ENCODE measurements at regions not wholly inside any gene's neighbourhood (a gene's known extent, or its start where the extent isn't known, plus 50 kb on each side); places are given as distances from the start of the nearest gene placed in this dataset.

DNA sequence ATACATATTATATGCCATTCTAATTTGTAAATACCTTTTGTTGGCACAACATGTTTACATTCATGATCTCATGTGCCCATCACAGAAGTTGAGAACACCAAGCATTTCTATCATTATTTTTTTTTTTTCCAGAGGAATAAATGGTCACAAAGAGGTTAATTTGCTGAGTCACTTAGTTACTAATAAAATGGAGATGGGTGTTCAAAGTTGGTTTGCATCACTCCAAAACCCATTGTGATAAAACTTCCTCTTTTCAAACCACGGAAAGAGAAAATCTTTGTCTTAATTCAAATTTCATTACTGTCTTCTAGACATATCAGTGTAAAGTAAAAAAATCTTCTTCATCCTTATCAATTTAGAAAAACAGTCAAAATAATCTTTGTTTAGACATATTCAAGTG is 636.8 kb upstream of the CCDC179 start:
- DNase-seq = no peak

DNA sequence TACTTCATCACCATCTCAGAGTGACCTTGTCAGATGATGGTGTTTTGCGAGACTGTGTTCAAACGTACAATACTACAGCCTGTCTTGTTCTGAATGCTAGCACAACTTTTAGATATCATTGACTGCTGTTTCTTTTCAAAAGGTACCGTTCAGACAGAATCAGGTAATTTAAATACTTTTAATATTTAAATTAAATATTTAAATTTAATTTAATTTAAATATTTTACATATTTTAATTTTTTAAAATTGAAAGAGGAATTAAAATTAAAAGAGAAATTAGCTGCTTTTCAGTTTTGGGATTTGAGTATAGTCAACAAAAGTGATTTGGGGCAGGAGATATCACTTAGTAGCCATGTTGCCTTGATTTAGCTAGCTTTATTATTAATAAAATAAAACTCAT is 642.1 kb upstream of the CCDC179 start:
- no peak for DNase-seq

DNA sequence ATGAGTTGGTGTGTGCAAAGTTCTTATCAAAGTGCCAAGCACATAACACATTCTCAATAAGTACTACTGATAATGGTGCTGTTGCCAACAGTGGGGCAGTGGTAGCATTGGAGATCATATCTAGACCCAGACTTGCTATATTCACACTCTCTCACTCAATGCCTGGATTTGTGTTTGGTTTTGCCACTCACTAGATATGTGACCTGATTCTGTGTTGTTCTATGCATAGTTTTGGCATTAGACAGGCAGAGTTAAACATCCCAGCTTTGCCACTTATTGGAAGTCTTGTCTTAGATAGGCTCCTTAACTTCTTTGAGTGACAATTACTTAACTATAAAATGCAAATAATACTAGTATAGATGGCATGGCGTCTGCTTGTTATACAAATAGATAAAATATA is 642.6 kb upstream of the CCDC179 start:
- DNase-seq = no peak

DNA sequence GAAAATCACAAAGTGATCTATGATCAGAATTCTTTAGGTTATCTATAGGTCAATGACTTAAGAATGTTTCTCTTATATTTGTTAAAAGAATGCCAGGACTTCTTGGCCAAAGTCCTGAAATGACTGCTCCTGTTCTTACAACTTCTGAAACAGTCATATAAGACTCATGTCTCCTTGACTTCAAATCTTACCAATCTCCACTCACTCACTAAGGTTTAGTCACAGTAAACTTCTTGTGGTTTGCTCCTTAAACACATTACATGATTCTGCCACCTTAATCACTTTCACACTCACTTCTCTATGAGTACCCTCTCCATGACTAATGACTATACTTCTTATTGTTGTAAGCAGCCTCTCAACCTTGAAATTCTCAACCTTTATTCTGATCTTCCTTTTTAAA is 648.7 kb upstream of the CCDC179 start:
- DNase-seq = no peak

DNA sequence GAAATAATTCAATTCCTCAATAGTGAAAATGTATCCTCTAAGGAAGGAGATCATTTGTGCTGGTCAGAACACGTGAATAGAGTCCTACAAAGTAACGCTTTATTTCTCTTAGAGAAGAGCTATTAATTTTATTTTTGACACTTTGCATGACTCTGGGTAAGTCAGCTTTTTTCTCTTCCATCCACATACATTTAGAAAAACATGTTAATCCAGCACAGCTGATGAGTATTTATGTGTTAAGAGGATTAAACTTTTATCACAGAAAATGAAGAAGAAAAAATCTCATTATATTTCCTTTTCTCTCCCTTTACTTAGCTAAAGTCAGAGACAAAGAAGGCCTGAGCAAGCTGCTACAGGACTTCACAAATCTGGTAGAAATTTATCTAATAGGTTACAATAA is 649.5 kb upstream of the CCDC179 start:
- no peak for DNase-seq

DNA sequence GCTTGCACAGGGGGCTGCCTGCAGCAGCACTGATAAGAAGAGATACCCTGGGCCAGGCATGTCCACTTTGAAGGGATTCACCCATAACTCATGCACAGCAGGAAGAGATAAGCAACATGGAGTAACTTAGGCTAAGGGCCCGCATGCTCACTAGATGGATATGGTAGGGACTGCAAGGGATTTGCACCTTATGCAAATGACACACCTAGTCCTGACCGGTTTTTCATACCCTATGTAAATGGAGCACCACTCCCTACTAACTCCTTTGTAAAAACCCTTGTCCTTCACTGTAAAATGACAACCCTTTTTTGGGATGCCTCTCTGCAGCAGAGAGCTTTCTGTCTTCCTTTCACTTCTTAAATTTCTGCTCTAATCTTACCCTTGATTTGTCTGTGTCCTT is 658.9 kb upstream of the CCDC179 start:
- no peak for DNase-seq

DNA sequence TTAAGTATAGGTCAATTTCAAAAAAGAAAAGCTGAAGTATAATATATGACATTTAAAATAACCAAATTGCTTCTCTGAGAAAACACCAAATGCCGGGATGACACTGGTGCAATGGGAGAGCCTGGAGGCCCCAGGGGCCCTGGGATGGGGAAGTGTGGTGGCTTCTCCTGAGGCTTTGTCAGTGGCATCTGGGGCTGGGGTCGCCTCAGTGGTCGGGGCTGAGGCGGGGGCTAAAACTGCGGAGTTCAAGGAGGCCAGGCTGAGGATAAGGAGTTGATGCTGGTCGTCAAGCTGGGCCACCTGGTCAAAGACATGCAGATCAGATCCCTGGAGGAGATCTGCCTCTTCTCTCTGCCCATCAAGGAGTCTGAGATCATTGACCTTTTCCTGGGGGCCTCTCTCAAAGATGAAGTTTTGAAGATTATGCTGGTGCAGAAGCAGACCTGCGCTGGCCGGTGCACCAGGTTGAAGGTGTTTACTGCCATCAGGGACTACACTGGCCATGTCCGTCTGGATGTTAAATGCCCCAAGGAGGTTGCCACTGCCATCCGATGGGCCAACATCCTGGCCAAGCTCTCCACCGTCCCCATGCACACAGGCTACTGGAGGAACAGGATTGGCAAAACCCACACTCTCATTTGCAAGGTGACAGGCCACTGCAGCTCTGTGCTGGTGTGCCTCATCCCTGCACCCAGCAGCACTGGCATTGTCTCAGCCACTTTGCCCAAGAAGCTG is 660.1 kb upstream of the CCDC179 start:
- no peak for DNase-seq

DNA sequence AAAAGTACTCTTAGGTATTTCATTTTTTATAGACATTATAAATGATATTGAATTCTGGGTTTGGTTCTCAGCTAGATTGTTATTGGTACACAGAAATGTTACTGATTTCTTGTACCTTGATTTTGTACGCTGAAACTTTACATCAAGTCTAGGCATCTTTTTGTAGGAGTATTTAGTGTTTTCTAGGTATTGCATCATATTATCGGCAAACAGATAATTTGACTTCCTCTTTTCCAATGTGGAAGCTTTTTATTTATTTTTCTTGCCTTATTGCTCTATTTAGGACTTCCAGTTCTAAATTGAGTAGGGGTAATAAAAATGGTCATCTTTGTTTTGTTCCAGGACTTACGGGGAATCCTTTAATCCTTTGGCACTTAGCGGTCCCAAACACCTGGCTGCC is 676.6 kb upstream of the CCDC179 start:
- DNase-seq = no peak

DNA sequence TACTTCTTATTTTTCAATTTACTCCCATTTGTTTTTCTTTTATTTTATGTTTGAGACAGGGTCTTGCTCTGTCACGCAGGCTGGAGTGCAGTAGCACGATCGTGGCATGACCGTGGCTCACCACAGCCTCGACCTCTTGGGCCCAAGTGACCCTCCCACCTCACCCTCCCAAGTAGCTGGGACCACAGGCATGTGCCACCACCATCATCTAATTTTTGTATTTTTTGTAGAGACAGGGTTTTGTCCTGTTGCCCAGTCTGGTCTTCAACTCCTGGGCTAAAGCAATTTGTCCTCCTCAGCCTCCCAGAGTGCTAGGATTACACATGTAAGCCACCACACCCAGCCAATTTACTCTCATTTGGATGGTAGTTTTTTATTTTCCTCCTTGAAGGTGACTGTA is 679.3 kb upstream of the CCDC179 start:
- DNase-seq = no peak

DNA sequence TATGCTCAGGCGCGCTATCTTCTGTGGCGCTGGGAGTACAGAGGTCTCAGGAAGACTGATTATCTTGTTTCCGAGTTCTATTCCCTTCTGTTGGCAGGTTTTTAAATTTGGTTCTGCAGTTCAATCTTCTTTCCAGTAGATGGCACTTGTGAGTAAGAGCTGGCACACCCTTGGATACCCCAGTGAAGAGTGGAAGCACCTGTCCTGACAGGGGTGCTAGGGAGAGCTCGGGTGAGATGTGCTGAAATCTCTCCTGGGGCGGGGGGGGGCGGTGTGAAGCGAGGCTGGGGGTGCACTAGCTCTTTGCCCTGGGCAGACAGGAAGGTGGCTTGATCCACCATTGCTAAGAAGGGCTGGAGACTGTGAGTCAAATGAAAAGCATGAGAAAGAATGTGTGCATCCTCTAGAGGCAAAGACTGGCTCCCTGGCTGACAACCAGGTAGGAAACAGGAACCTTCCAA is 679.9 kb upstream of the CCDC179 start:
- peak; percentile 1 for DNase-seq

DNA sequence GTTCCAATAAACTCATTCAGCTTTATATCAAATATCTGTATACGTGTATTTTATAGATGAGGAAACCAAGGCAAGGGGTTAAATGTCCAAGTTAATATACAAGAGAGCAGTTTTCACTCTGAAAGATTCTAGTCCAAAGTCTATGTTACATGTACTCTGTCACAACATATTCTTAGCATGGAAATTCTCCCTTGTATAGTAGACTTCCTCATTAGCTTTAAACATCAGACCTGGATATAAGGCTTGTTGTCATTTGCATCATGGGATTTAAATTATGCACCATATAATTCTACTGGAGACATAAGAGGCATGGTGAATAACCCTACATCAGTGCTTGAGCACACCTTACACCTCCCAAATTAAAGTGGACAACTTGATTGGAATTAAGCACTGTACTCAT is 681.9 kb upstream of the CCDC179 start:
- DNase-seq = no peak

DNA sequence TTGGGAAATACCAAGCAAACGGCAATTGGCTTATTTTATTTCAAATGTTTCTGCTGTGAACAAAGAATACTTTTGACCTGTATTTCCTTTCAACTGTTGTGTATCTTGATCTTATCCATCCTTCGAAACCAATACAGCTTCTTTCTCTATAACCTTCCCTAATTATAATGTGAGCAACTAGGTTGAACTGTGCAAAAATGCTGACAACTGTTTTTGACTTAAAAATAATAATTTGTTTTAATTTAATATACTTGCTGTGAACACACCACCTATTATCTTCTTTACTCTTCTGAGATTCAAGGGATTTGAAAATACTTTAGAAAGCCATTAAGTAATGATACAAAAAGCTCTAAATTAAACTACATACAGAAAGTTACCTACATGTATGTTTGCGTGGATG is 682.5 kb upstream of the CCDC179 start:
- no peak for DNase-seq

DNA sequence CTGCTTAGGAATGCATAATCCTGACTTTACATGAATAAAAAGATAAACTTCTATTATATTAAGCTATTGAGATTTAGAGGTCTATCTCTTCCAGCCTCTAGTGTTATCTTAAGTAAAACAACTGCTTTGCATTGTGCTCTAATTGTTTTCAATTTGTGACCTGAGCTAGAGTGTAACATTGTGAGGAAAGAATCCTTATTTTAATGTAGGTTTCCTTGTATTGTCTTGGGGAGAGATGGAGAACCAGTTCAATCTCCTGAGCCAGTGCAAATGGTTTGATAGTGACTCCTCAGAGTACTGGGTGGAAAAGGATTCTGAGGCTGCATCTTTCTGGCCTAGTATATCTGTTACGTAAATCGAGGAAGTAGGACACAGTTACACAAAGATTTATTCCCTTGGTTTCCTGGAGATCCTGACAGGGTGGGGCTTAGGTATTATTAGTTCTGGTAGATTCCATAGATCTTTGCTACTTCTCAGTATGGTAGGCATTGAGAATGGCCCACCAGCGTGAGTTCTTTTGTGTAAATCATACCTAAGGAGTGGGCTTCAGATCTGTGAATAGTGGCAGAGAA is 683.5 kb upstream of the CCDC179 start:
- no peak for DNase-seq

DNA sequence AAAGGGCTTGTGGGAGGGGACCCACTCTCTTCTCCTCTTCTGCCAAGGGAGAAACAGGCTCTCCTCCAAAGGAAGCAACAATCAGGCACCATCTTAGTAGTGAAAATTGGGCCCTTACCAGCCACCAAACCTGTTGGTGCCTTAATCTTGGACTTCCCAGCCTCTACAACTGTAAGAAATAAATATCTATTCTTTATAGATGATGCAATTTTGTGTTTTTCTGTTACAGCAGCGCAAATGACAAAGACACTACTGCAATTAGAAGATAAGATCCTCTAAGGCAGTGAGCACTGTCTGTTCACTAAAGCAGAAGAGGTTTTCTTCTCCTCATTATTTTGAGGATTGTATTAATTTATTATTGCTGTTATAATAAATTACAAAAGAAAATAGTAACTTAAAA is 691.4 kb upstream of the CCDC179 start:
- DNase-seq = no peak

DNA sequence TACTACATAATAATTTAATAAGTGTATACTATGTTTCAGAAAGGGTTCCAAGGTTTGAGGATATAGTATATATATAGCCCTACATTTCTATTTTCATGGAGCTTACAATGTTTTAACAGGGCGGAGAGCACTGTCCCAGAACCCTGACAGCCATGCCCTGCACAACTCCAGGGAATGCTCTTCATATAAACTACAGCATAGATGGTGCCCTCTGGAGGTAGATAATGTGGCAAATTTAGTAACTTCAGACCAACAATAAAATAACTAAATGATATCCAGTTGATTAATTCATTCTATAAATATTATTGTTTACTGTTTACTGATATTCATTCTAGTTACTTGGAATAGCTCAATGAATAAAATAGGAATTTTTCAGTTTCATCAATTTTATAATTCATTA is 693.7 kb upstream of the CCDC179 start:
- no peak for DNase-seq

DNA sequence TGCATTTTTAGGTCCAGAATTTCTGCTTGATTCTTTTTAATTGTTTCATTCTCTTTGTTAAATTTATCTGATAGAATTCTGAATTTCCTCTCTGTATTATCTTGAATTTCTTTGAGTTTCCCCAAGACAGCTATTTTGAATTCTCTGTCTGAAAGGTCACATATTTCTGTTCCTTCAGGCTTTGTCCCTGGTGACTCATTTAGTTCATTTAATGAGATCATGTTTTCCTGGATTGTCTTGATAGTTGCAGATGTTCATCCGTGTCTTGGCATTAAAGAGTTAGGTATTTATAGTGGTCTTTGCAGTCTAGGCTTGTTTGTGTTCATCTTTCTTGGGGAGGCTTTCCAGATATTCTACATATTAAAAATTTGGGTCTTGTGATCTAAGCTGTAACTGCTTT is 694.8 kb upstream of the CCDC179 start:
- no peak for DNase-seq

DNA sequence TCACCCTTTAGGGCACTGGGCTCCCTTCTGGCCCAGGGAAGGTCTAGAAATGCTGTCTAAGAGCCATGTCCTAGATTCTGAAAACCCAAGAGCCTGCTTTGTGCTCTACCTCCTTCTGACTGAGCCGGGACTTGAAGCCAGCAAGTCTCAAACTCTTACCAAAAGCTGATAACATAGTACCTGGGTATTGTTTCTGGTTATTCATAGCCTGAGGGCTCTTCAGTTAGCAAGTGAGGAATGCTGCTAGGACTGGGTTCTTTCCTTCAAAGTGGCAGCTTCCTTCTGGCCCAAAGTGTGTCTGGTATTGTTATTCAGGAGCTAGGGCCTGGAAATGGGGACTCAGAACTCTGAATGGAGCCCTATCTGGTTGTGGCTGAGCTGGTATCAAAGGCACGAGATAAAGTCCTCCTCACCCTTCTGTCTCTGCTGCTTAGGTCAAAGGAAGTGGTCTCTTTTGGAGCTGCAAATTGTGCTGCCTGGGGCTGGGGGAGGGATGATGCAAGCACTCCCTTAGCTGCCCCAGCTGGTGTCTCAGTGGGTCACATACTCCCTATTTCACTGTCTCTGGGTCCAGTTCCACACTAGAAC is 696.0 kb upstream of the CCDC179 start:
- no peak for DNase-seq

DNA sequence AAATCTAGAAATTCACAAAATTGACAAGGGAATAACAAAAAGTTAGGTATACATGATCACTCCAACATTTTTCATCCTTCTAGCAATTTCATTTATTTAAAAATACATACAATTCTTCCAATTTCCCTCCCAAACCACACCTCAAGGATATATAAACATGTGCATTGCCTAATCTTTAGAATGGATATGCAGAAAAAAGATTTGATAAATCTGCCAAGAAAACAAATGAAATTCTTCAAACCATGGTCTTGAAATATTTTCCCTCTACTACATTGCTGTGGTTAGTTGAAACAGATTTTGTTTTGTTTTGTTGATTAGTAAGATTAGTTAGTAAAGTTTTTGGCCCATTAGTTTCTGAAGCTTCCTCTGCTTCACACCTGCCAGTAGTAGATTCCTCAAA is 703.3 kb upstream of the CCDC179 start:
- no peak for DNase-seq

DNA sequence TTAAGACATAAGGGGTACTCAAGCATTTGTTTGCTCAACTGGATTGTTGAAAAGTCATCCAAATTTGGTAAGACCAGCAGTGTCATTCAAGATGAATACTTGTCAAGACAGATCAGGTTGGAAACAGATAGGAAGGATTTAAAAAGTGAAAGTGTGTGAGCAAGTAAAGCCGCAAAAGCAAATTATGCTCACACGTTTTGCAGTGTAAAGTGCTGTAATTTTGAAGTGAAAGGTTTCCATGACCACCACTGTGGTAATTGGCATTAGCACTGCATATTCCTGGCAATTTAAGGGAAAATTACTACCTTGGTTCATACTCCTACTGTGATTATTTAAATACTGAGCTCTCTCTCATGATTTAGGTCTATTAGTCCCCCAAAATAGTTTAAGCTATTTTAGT is 704.1 kb upstream of the CCDC179 start:
- DNase-seq = no peak

DNA sequence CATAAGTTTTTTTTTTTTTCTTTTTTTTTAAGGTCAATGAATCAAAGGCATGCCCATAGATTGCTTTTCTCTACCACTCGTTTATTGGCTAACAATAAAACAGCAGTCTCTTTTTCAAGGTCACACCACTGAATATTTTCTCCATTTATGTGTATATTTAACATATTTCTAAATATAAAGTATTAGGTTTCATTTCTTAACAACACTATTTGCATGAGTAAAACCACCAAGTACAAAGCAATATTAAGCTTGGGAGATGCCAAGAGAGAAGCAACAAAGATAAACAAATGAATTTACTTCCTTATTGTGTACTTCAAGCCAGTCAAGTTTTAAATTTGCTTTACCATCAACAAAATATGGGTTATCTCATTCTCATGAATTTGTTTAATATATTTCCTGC is 708.9 kb upstream of the CCDC179 start:
- no peak for DNase-seq

DNA sequence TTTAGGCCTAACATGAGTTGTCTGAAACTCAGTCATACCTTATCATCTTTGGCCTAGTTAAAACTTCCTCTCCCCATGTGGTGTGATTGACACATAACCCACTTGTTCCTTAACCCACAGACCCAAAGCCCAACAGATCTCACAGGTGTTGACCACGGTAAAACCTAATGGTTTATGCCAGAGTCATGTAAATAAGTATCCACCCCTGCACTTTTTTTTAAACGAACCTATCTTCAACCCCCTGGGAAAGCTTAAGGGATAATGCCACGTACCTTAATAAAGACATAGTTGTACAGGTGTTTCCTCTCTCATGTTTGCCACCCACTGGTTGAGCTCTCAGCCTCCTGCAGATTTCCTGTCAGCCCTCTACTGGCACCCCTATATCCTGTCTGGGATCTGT is 709.3 kb upstream of the CCDC179 start:
- no peak for DNase-seq

DNA sequence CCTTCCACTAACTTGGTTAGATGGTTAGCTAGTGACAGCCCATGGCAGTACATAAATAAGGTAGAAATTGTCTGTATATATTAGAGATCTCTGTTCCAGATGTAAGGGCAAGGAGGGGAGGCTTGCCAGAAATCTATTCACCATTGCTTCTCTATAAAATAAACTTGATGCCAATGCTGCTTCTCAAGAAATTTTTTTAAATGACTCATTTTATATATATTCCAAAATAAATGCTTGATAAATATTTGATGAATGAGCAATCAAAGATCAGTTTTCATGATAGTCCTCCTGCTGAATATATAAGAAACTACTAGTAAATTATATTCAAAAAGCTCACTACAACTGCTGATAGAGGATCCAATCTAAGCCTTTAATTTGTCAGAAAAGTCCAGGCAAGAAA is 710.6 kb upstream of the CCDC179 start:
- no peak for DNase-seq

DNA sequence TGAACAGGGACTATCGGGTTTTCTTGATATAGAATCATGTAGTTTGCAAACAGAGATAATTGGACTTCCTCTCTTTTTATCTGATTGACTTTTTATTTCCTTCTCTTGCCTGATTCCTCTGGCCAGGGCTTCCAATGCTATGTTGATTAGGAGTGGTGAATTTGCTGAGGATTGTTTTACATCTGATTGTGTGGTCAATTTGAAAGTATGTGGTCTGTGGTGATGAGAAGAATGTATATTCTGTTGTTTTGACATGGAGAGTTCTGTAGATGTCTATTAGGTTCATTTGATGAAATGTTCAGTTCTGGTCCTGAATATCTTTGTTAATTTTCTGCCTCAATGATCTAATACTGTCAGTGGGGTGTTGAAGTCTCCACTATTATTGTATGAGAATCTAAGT is 713.2 kb upstream of the CCDC179 start:
- DNase-seq = no peak

DNA sequence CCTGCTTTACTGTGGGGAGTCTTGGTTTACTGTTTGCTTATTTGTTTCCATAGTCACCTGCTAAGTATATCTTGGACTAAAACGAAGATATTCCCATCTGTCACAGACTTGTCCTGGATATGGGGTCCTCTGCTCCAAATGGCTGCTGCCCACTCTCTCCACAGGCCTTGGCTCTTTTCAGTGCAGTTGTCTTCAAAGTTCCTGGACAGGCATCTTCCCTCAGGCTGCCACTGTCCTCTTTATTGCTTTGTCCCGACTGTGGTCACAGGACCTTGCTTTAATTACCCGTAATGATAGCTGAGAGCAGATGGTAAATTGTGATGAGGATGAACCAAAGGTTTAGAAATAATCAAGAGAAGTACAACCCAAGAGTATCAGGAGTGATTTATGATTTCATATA is 713.9 kb upstream of the CCDC179 start:
- no peak for DNase-seq

DNA sequence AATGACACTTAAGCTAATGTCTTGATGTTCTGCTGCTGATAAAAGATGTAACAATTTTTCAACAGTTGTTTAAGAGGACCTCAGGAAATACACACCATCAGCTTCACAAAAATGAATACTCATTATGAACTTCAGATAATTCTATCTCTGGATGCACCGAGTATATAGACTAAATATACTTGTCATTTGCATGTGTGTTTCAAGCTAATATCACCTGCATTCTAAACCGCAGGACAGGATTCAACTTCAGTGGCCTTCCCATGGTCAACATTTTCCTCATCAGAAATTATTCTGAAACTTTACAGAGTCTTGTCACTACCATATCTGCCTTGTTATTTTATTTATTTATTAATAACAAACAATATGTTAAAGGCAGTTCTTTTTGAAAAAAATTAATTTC is 717.0 kb upstream of the CCDC179 start:
- DNase-seq = no peak
